Astrocyte of the cerebellum (primary cell): ENCODE measurements at regions not wholly inside any gene's neighbourhood (a gene's known extent, or its start where the extent isn't known, plus 50 kb on each side); places are given as distances from the start of the nearest gene placed in this dataset.

Experiments used
- DNase-seq: peaks from one replicate; pipeline ENCODE4 v3.0.0-alpha.2; 2011; ENCODE audit warnings: low read depth
- H3K4me3 ChIP-seq: 2 replicates; pipeline ENCODE4 v1.5.1; 2011; ENCODE audit warnings: mild to moderate bottlenecking, low read depth, low read length, moderate library complexity
- CTCF ChIP-seq: IDR thresholded peaks from 2 replicates; pipeline ENCODE4 v1.5.1; 2012; ENCODE audit warnings: low read length, low read depth, moderate library complexity, mild to moderate bottlenecking; ENCODE audit errors: missing control alignments
- in situ Hi-C: cut with HindIII; loops from 2 replicates; pipeline ENCODE4 v1.10.0; 2017; ENCODE audit warnings: low sequenced_read_pairs

DNA sequence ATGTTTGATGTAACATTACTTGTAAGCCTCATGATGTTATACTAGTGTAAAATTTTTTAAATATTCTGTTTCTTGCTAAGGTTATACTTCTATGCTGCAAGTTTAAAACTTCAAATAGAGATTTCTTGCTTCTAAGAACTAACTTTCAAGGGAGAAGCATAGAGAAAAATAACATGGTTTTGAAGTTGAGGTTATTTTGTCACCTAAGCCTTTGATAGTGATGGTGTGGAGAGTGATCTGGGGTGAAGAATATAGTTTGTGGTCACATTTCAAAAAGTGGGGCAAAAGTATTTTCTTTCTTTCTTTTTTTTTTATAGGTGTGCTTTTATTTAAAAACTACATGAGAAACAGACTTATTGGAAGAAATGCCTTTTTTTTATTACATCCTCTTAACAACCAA lies 162.4 kb downstream of the GATA3 start:
- DNase-seq = no peak
- in situ Hi-C loops = no loop called here
- H3K4me3 ChIP-seq = no peak overlapping the region
- TF ChIP-seq CTCF = no peak

DNA sequence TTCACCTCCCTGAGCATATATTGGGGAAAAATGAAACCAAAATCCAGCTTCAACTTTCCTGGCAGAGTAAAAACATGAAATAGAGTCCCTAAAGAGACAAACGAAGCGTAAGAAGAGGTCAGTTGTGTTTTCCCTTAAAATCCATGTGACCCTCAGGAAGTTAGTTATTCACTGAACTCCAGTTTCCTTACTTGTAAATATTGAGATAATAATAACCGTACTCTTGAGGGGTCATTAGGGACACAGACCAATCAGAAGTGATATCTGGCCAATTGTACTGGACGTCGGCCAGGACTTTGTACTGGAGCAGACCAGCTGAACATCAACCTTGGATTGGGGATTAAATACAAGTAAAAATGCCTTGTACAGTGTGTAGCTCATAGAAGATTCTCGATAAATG lies 167.0 kb downstream of the GATA3 start:
- H3K4me3 ChIP-seq = no peak overlapping the region
- DNase-seq = no peak
- no peak for TF ChIP-seq CTCF
- in situ Hi-C loops = no loop called here

DNA sequence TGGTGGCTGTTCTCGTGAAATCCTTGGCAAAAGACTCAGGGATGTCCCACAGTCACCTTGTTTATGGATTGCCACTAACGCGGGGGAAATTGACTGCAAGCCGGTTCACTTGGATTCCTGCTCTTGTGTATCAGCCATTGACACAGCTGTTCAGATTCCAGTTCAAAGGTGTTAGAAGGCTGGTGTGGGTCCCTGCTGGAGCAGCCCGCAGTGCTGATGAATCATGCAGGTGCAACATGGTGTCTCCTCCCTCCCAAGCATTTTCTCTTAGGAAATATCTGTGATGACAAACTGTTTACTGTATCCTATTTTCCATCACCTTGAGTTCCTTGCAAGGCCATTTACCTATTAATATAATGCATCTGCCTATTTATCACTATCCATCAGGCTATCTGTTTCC lies 170.1 kb downstream of the GATA3 start:
- H3K4me3 ChIP-seq = no peak overlapping the region
- no peak for DNase-seq
- in situ Hi-C loops = no loop called here
- no peak for TF ChIP-seq CTCF

DNA sequence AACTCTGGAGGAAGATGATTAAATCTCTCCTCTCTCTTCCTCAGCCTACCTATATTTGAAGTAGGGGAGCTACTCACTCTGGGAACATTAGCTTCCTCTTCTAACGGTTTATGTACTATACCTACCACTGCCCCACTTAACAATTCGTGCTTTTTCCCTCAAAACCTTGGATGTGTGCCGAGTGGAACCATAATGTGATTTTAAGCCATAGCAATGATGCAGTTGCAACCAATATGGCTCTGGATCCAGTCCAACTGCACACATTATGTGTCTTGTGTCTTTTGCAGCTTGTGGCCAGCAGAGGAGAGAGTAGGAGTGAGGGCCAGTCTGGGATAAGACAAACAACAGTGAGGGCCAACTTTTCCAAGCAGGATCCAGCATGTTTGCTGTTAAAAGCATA lies 170.7 kb downstream of the GATA3 start:
- TF ChIP-seq CTCF = no peak

DNA sequence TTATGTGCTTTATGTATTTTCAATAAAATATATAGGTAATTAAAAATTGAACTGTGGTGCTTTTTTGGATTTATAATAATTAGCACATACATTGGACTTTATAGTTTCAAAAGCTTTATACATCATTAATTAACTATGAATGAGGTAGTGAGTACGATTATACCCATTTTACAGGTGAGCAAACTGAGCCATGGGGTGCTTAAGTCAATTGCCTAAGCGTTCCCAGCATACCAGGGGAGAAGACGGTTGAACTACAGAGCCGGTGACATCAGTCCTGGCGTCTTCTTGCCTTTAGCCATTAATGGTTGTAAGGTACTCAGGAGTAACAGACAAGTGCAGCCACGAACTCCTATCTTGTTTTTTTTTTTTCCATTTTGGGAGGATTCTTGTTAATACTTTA lies 172.8 kb downstream of the GATA3 start:
- no peak for DNase-seq
- H3K4me3 ChIP-seq = no peak overlapping the region
- in situ Hi-C loops = no loop called here
- no peak for TF ChIP-seq CTCF

More for the DNA sequence above, 170.7 kb downstream of the GATA3 start:
- in situ Hi-C loops = no loop called here
- DNase-seq = no peak
- H3K4me3 ChIP-seq = no peak overlapping the region

- no peak overlapping the region for H3K4me3 ChIP-seq
- no peak for TF ChIP-seq CTCF
- DNase-seq = no peak
- in situ Hi-C loops = no loop called here
Measured at GRCh38 chr10:8229153-8229552, 174.7 kb downstream of the GATA3 start.

DNA sequence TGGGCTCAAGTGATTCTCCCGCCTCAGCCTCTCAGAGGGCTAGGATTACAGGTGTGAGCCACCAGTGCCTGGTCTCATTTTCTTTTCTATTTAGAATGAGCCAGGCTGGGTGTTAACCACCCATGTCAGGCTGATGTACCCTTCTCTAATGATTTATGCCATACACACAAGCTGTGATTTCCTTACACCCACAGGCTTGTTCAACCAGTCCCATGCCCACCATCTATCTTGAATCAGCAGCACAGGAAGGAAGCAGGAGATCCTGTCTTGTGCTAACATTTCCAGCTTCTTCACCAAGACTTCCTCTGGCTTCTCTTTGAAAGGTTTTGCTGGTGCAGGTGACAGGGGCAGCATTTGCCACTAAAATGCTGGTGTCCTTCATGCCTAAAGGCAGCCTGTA lies 176.4 kb downstream of the GATA3 start:
- H3K4me3 ChIP-seq = no peak overlapping the region
- DNase-seq = no peak
- no peak for TF ChIP-seq CTCF
- in situ Hi-C loops = no loop called here
